Nephron (organoid): ENCODE measurements at regions not wholly inside any gene's neighbourhood (a gene's known extent, or its start where the extent isn't known, plus 50 kb on each side); places are given as distances from the start of the nearest gene placed in this dataset.

ENCODE experiments used
- H3K27ac Mint-ChIP-seq, 3 experiments: 2 replicates each; pipeline ENCODE4 v1.8.0; 2020; ENCODE audit warnings: mixed read lengths in 3 of 3, mild to moderate bottlenecking in 2 of 3, moderate library complexity in 1 of 3
- H3K27me3 Mint-ChIP-seq: 2 replicates; pipeline ENCODE4 v1.8.0; 2021; ENCODE audit warnings: low read depth, mild to moderate bottlenecking, moderate library complexity, mixed read lengths
- H3K36me3 Mint-ChIP-seq: 2 replicates; pipeline ENCODE4 v1.8.0; 2020; ENCODE audit warnings: low read depth, mixed read lengths
- H3K4me1 Mint-ChIP-seq: 2 replicates; pipeline ENCODE4 v1.8.0; 2020; ENCODE audit warnings: mixed read lengths
- H3K4me3 Mint-ChIP-seq, 3 experiments: 2 replicates each; pipeline ENCODE4 v1.8.0; 2020; ENCODE audit warnings: mild to moderate bottlenecking in 3 of 3, mixed read lengths in 3 of 3, moderate library complexity in 2 of 3
- H3K9me3 Mint-ChIP-seq: 2 replicates; pipeline ENCODE4 v1.8.0; 2020; ENCODE audit warnings: mixed read lengths
- TF ChIP-seq, protein P1 (sequence below), 3 experiments: fragments of 200-600 bp; sonication (generic); IDR thresholded peaks; one replicate each; pipeline ENCODE4 v1.5.0; 2021; ENCODE audit warnings: antibody characterized with exemption in 3 of 3; ENCODE audit not compliant: unreplicated experiment in 3 of 3

DNA sequence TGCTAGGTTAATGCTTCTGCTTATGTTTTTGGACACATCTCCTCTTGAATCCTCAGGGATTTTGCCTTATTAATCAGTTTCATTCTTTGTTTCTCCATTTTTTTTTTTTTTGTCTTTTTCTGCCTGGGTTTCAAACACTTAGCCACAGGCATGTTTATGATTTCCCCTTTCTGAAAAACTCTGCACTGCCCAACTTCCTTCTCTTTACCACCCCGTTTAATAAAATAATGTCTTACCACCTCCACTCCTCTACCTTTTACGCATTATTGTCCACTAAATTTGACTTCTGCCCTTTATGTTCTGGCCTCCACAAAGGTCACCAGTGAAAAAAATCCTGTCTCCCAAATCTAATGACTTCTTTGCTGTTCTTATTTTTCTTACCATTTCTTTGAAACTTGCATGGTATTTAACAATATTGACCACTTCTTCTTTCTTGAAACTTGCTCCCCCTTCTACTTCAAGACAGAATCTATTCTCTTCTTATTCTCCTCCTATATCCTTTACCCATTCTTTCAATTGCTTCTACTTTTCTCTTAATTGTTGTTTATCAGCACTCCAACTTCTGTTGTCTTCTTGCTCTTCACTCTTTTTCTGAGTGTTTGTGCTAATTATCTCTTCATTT, 150.3 kb downstream of the TNFSF18 start:
- no peak overlapping the region for H3K4me3 Mint-ChIP-seq
- no peaks in the 10 kb centered on the region for H3K36me3 Mint-ChIP-seq
- H3K4me1 Mint-ChIP-seq, result no peaks in the 10 kb centered on the region
- TF ChIP-seq, protein P1, sequence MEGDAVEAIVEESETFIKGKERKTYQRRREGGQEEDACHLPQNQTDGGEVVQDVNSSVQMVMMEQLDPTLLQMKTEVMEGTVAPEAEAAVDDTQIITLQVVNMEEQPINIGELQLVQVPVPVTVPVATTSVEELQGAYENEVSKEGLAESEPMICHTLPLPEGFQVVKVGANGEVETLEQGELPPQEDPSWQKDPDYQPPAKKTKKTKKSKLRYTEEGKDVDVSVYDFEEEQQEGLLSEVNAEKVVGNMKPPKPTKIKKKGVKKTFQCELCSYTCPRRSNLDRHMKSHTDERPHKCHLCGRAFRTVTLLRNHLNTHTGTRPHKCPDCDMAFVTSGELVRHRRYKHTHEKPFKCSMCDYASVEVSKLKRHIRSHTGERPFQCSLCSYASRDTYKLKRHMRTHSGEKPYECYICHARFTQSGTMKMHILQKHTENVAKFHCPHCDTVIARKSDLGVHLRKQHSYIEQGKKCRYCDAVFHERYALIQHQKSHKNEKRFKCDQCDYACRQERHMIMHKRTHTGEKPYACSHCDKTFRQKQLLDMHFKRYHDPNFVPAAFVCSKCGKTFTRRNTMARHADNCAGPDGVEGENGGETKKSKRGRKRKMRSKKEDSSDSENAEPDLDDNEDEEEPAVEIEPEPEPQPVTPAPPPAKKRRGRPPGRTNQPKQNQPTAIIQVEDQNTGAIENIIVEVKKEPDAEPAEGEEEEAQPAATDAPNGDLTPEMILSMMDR (IDR thresholded peaks at IDR 0.05; ENCODE audit: unreplicated experiment in 3 of 3), result no peak
- no peak overlapping the region for H3K27ac Mint-ChIP-seq
- H3K27me3 Mint-ChIP-seq, result no peaks in the 10 kb centered on the region
- H3K9me3 Mint-ChIP-seq, result no peaks in the 10 kb centered on the region

DNA sequence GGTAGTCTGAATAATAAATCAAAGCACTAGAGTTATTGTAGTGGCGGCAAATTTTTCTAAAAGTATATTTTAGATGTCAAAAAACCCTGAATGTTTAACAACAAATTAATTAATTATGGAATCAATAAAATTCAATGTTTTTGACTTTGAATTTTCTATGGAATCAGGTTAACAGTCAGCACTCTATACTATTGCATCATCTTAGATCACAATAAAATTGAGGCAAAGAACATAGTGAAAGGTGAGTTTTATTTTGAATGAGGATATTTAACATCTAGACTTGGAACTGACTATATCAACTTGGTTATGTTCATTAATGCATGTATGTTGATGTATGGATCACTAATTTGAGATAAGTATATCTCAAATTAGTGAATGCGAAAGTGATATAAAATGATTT, 148.5 kb downstream of the TNFSF18 start:
- H3K36me3 Mint-ChIP-seq, result no peaks in the 10 kb centered on the region
- TF ChIP-seq, protein P1 (IDR thresholded peaks at IDR 0.05; ENCODE audit: unreplicated experiment in 3 of 3), result no peak
- H3K9me3 Mint-ChIP-seq, result no peaks in the 10 kb centered on the region
- H3K27me3 Mint-ChIP-seq, result no peaks in the 10 kb centered on the region
- H3K4me1 Mint-ChIP-seq, result no peaks in the 10 kb centered on the region
- no peak overlapping the region for H3K4me3 Mint-ChIP-seq
- H3K27ac Mint-ChIP-seq, result no peak overlapping the region

- H3K27ac Mint-ChIP-seq, result no peak overlapping the region
- H3K36me3 Mint-ChIP-seq, result no peaks in the 10 kb centered on the region
- no peaks in the 10 kb centered on the region for H3K27me3 Mint-ChIP-seq
- H3K9me3 Mint-ChIP-seq, result no peaks in the 10 kb centered on the region
- no peak overlapping the region for H3K4me3 Mint-ChIP-seq
- H3K4me1 Mint-ChIP-seq, result no peaks in the 10 kb centered on the region
- TF ChIP-seq, protein P1 (IDR thresholded peaks at IDR 0.05; ENCODE audit: unreplicated experiment in 3 of 3), result no peak
Measured at GRCh38 chr1:172902861-172903381, 147.8 kb downstream of the TNFSF18 start.

DNA sequence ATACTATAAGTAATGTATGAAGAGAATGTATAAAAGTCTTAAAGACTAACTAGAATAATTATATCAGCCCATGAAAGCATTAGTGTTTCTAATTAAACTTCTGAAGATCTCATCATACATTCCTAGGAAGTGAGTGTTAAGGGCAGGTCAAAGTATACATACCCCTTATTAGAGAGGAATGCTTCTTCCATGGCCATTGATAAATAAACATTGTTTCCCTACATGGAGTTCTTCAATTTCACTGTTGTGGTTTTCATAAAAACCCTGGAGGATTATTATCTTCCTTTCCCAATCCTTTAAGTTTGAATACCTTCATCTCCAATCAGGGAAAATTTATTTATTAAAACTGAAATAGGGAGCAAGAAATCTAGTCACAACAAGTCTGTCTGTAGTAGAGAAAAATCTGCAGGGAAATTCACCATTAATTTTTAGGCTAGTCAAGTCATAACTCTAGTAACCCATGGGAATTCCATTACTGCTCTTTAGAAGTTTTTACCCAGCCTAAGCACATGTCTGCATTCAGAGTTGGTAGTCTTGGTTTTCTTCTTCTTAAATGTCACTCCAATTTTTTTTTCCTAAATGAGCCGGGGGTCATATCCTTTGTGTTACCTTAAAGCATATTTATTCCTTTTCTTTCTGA, 147.0 kb downstream of the TNFSF18 start:
- no peaks in the 10 kb centered on the region for H3K27me3 Mint-ChIP-seq
- H3K4me3 Mint-ChIP-seq, result no peak overlapping the region
- no peak overlapping the region for H3K27ac Mint-ChIP-seq
- no peaks in the 10 kb centered on the region for H3K9me3 Mint-ChIP-seq
- TF ChIP-seq, protein P1 (IDR thresholded peaks at IDR 0.05; ENCODE audit: unreplicated experiment in 3 of 3), result no peak
- no peaks in the 10 kb centered on the region for H3K36me3 Mint-ChIP-seq
- no peaks in the 10 kb centered on the region for H3K4me1 Mint-ChIP-seq

GRCh38 chr1:172905452-172905851, 145.3 kb downstream of the TNFSF18 start:
- H3K4me3 Mint-ChIP-seq, result no peak overlapping the region
- no peaks in the 10 kb centered on the region for H3K9me3 Mint-ChIP-seq
- H3K4me1 Mint-ChIP-seq, result no peaks in the 10 kb centered on the region
- no peaks in the 10 kb centered on the region for H3K27me3 Mint-ChIP-seq
- H3K36me3 Mint-ChIP-seq, result no peaks in the 10 kb centered on the region
- TF ChIP-seq, protein P1 (IDR thresholded peaks at IDR 0.05; ENCODE audit: unreplicated experiment in 3 of 3), result no peak
- peak overlapping the region in 1 of 3 experiments; percentile 4 for H3K27ac Mint-ChIP-seq
